GM23248 (cell line): ENCODE measurements at regions not wholly inside any gene's neighbourhood (a gene's known extent, or its start where the extent isn't known, plus 50 kb on each side); places are given as distances from the start of the nearest gene placed in this dataset.

Experiments used
- DNase-seq: peaks from one replicate; pipeline ENCODE4 v3.0.0-alpha.2; 2015
- H2AFZ ChIP-seq: fragments of 200-600 bp; sonication (generic); 2 replicates; pipeline ENCODE4 v1.6.1; 2016; ENCODE audit warnings: antibody characterized with exemption
- H3F3A ChIP-seq: fragments of 200-600 bp; sonication (generic); 2 replicates; pipeline ENCODE4 v1.6.1; 2016; ENCODE audit warnings: mild to moderate bottlenecking, antibody characterized with exemption, mixed run types; ENCODE audit not compliant: insufficient read depth
- H3K27ac ChIP-seq: fragments of 200-600 bp; sonication (generic); 2 replicates; pipeline ENCODE4 v1.5.1; 2016; ENCODE audit warnings: mild to moderate bottlenecking
- H3K27me3 ChIP-seq: fragments of 200-600 bp; sonication (generic); replicated peaks from 2 replicates; pipeline ENCODE4 v1.6.1; 2016; ENCODE audit warnings: mild to moderate bottlenecking; ENCODE audit not compliant: insufficient read depth
- H3K36me3 ChIP-seq: fragments of 200-600 bp; sonication (generic); 2 replicates; pipeline ENCODE4 v1.6.1; 2016; ENCODE audit warnings: low read depth, mild to moderate bottlenecking
- H3K4me1 ChIP-seq: fragments of 200-600 bp; sonication (generic); 2 replicates; pipeline ENCODE4 v1.6.1; 2016; ENCODE audit warnings: mild to moderate bottlenecking; ENCODE audit not compliant: insufficient read depth
- H3K4me2 ChIP-seq: fragments of 200-600 bp; sonication (generic); one replicate; pipeline ENCODE4 v1.6.1; 2016; ENCODE audit warnings: mild to moderate bottlenecking; ENCODE audit not compliant: unreplicated experiment
- H3K4me3 ChIP-seq: fragments of 200-600 bp; sonication (generic); 2 replicates; pipeline ENCODE4 v1.5.1; 2016; ENCODE audit warnings: mild to moderate bottlenecking
- H3K79me2 ChIP-seq: fragments of 200-600 bp; sonication (generic); 2 replicates; pipeline ENCODE4 v1.6.1; 2016; ENCODE audit warnings: mild to moderate bottlenecking; ENCODE audit not compliant: insufficient read depth
- H3K9ac ChIP-seq: fragments of 200-600 bp; sonication (generic); 2 replicates; pipeline ENCODE4 v1.6.1; 2016; ENCODE audit warnings: mild to moderate bottlenecking
- H3K9me2 ChIP-seq: fragments of 200-600 bp; sonication (generic); 2 replicates; pipeline ENCODE4 v1.6.1; 2016; ENCODE audit warnings: mixed run types, mild to moderate bottlenecking, moderate library complexity; ENCODE audit not compliant: insufficient read depth
- H3K9me3 ChIP-seq: fragments of 200-600 bp; sonication (generic); one replicate; pipeline ENCODE4 v1.6.1; 2017; ENCODE audit warnings: low read depth
- H4K20me1 ChIP-seq: fragments of 200-600 bp; sonication (generic); 2 replicates; pipeline ENCODE4 v1.6.0; 2016; ENCODE audit not compliant: insufficient read depth
- EZH2 ChIP-seq: fragments of 200-600 bp; sonication (generic); IDR thresholded peaks from 2 replicates; pipeline ENCODE4 v1.6.1; 2018; ENCODE audit warnings: antibody characterized with exemption, mild to moderate bottlenecking; ENCODE audit not compliant: insufficient read depth, poor library complexity, severe bottlenecking
- EZH2phosphoT487 ChIP-seq: fragments of 200-600 bp; sonication (generic); IDR thresholded peaks from 2 replicates; pipeline ENCODE4 v1.6.1; 2018; ENCODE audit warnings: antibody characterized with exemption, moderate library complexity, mild to moderate bottlenecking, low read depth; ENCODE audit not compliant: insufficient read depth
- WGBS, 2 experiments: methylation state at CpG; one replicate each; pipeline ENCODE4 v1.1.6; 2015 to 2017; ENCODE audit warnings: low lambda C conversion rate in 2 of 2, low coverage in 1 of 2; ENCODE audit errors: missing lambda C conversion rate in 2 of 2; 5-methylcytosine and 5-hydroxymethylcytosine counted together
- in situ Hi-C: fragments of 300-500 bp; cut with MboI; formaldehyde crosslinking; loops from 2 replicates; pipeline ENCODE4 v1.15.0; 2020

- in situ Hi-C loops: no loop called here
- Histone ChIP-seq H3K9me3 (no peaks in the 10 kb centered on the region), H3K9me2 (no peaks in the 10 kb centered on the region), H3K4me1 (no peaks in the 10 kb centered on the region), H2AFZ (no peak overlapping the region), H3K27me3 (peaks cover 24% of the 10 kb centered on the region), H3K9ac (no peak overlapping the region), H3K4me2 (no peak overlapping the region), H3K4me3 (no peak overlapping the region), H4K20me1 (no peaks in the 10 kb centered on the region), H3K27ac (no peak overlapping the region), H3F3A (no peaks in the 10 kb centered on the region), H3K36me3 (no peaks in the 10 kb centered on the region), H3K79me2 (no peaks in the 10 kb centered on the region)
- DNase-seq: no peak
- 11 to 25% methylated on average over 8 of the region's 8 CpGs for WGBS, 2 experiments
- no peak for TF ChIP-seq EZH2
- no peak for TF ChIP-seq EZH2phosphoT487
Observed at GRCh38 chr15:59936741-59937140, 67.4 kb upstream of the FOXB1 start.

GRCh38 chr15:59933607-59934006, 70.5 kb upstream of the FOXB1 start:
- Histone ChIP-seq H3K9me2 (no peaks in the 10 kb centered on the region), H3K4me3 (no peak overlapping the region), H3K4me1 (no peaks in the 10 kb centered on the region), H3K79me2 (no peaks in the 10 kb centered on the region), H3K36me3 (no peaks in the 10 kb centered on the region), H4K20me1 (no peaks in the 10 kb centered on the region), H3K4me2 (no peak overlapping the region), H3K9ac (no peak overlapping the region), H3K27ac (no peak overlapping the region), H3K27me3 (peaks cover 25% of the 10 kb centered on the region), H3K9me3 (no peaks in the 10 kb centered on the region), H2AFZ (no peak overlapping the region), H3F3A (no peaks in the 10 kb centered on the region)
- 20 to 28% methylated on average over 4 of the region's 4 CpGs for WGBS, 2 experiments
- DNase-seq: peak; percentile 8
- no peak for TF ChIP-seq EZH2phosphoT487
- no peak for TF ChIP-seq EZH2
- in situ Hi-C loops: no loop called here

GRCh38 chr15:59931646-59932261, 72.4 kb upstream of the FOXB1 start:
- no peaks in the 10 kb centered on the region for H3K4me1 ChIP-seq
- H3K27me3 ChIP-seq: peaks cover 32% of the 10 kb centered on the region
- DNase-seq: no peak
- no peak overlapping the region for H3K27ac ChIP-seq
- H3K79me2 ChIP-seq: no peaks in the 10 kb centered on the region
- 77 to 84% methylated on average over 7 of the region's 7 CpGs for WGBS, 2 experiments
- H3K4me2 ChIP-seq: no peak overlapping the region
- no peak overlapping the region for H3K4me3 ChIP-seq
- H3K36me3 ChIP-seq: no peaks in the 10 kb centered on the region
- TF ChIP-seq EZH2 (no peak), EZH2phosphoT487 (no peak)
- H4K20me1 ChIP-seq: no peaks in the 10 kb centered on the region
- H3K9ac ChIP-seq: no peak overlapping the region
- no peaks in the 10 kb centered on the region for H3F3A ChIP-seq
- in situ Hi-C loops: no loop called here
- no peaks in the 10 kb centered on the region for H3K9me2 ChIP-seq
- no peaks in the 10 kb centered on the region for H3K9me3 ChIP-seq
- H2AFZ ChIP-seq: no peak overlapping the region

- 51 to 54% methylated on average over 8 of the region's 8 CpGs for WGBS, 2 experiments
Observed at GRCh38 chr15:59924812-59925522, 79.1 kb upstream of the FOXB1 start.

More at GRCh38 chr15:59924812-59925522, 79.1 kb upstream of the FOXB1 start:
- Histone ChIP-seq H3K9me2 (no peaks in the 10 kb centered on the region), H3K27me3 (peaks cover 40% of the 10 kb centered on the region), H3K4me2 (no peak overlapping the region), H2AFZ (no peak overlapping the region), H3K36me3 (no peaks in the 10 kb centered on the region), H3K4me3 (no peak overlapping the region), H3K9me3 (no peaks in the 10 kb centered on the region), H3K27ac (no peak overlapping the region), H3F3A (no peaks in the 10 kb centered on the region), H4K20me1 (no peaks in the 10 kb centered on the region), H3K4me1 (no peaks in the 10 kb centered on the region), H3K9ac (no peak overlapping the region), H3K79me2 (no peaks in the 10 kb centered on the region)
- in situ Hi-C loops: no loop called here
- TF ChIP-seq EZH2phosphoT487 (no peak), EZH2 (no peak)
- DNase-seq: no peak
